ENCODE measurements at regions not wholly inside any gene's neighbourhood (a gene's known extent, or its start where the extent isn't known, plus 50 kb on each side); places are given as distances from the start of the nearest gene placed in this dataset.
"Not testable (repeated sequence)": the region's sequence is repeated elsewhere in the genome, so short reads cannot be mapped to it uniquely, and the experiment has no call there.

DNA sequence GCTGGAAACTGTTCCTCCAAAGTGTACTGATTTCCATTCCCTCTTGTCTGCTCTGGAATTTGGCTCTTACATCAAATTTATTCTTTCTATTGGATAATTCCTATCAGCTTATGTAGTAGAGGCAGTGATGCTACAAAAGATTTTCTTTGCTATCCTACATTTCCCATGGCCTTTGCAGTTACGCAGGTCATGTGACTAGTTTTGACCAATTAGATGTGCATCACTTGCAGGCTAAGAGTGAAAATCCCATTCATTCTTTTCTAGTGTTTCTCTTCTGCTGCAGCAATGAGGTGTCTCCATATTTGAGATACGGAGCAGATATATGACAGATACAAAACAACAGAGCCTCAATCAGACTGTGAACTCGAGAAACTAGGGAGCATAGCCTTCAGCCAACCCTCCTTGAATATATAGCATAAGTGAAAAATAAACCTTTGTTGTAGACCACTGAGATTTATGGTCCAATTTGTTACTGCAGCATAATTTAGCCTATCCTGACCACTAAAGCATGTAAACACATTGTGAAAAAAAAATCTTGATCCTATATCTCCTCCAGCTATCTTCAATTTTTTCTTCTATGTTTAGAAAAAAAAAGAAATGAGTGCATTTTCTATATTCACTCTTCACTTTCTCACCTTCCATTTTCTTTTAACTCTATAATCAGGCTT is 102.0 kb downstream of the HNMT start:
- no peak for DNase-seq (ENCODE audit: extremely low spot score)
- CTCF ChIA-PET, result no interaction called here

DNA sequence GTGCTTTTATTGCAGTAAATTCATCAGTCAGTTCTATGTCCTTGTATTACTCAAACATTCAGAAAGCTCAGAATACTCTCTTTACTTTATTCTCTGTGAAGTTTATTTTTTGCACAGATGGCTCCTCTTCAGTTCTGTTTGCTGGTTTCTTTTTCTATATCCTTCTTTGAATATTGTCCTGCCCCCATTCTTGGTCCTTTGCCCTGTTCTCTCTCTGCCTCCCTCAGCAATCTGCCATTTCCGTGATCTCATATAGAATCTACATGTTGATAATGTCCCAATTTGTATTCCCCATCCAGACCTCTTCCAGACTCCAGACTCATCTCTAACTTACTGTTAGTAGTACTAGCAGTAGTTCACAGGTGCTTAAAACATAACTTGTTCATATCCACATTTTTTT is 102.6 kb downstream of the HNMT start:
- DNase-seq (ENCODE audit: extremely low spot score), result no peak
- CTCF ChIA-PET, result no interaction called here
- TF ChIP-seq FOXK2 (IDR thresholded peaks at IDR 0.05) (no peak), HDGF (IDR thresholded peaks at IDR 0.05; ENCODE audit: borderline replicate concordance) (no peak), ARNT (IDR thresholded peaks at IDR 0.05) (no peak), FOXA1 (IDR thresholded peaks at IDR 0.05) (no peak), FOXM1 (IDR thresholded peaks at IDR 0.05; ENCODE audit: borderline replicate concordance) (no peak), BHLHE40 (IDR thresholded peaks at IDR 0.05; ENCODE audit: borderline replicate concordance) (no peak)
- POLR2A ChIA-PET, result no interaction called here

More for the DNA sequence above, 102.0 kb downstream of the HNMT start:
- TF ChIP-seq ZNF384 (IDR thresholded peaks at IDR 0.05) (no peak), SUZ12 (IDR thresholded peaks at IDR 0.05) (no peak), L3MBTL2 (conservative IDR thresholded peaks at IDR 0.05) (no peak), FOXA1 (IDR thresholded peaks at IDR 0.05) (no peak), ELF4 (IDR thresholded peaks at IDR 0.05) (no peak), LEF1 (IDR thresholded peaks at IDR 0.05; ENCODE audit: borderline replicate concordance) (no peak), HDGF (IDR thresholded peaks at IDR 0.05; ENCODE audit: borderline replicate concordance) (no peak), FOXK2 (IDR thresholded peaks at IDR 0.05) (no peak), TARDBP (IDR thresholded peaks at IDR 0.05) (no peak), BHLHE40 (IDR thresholded peaks at IDR 0.05; ENCODE audit: borderline replicate concordance) (no peak), ARNT (IDR thresholded peaks at IDR 0.05) (no peak), NFRKB (IDR thresholded peaks at IDR 0.05) (no peak), CTBP1 (IDR thresholded peaks at IDR 0.05; ENCODE audit: borderline replicate concordance) (no peak), SP1 (IDR thresholded peaks at IDR 0.05) (no peak), FOXM1 (IDR thresholded peaks at IDR 0.05; ENCODE audit: borderline replicate concordance) (no peak)
- TF ChIP-seq, protein P1, sequence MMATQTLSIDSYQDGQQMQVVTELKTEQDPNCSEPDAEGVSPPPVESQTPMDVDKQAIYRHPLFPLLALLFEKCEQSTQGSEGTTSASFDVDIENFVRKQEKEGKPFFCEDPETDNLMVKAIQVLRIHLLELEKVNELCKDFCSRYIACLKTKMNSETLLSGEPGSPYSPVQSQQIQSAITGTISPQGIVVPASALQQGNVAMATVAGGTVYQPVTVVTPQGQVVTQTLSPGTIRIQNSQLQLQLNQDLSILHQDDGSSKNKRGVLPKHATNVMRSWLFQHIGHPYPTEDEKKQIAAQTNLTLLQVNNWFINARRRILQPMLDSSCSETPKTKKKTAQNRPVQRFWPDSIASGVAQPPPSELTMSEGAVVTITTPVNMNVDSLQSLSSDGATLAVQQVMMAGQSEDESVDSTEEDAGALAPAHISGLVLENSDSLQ (IDR thresholded peaks at IDR 0.05), result no peak
- POLR2A ChIA-PET, result no interaction called here

DNA sequence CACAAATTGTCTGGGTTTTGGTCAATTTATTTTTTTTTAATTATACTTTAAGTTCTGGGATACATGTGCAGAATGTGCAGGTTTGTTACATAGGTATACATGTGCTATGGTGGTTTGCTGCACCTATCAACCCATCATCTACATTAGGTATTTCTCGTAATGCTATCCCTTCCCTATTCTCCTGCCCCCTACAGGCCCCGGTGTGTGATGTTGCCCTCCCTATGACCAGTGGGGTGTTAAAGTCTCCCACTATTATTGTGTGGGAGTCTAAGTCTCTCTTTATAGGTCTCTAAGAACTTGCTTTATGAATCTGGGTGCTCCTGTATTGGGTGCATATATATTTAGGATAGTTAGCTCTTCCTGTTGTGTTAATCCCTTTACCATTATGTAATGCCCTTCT is 104.4 kb downstream of the HNMT start:
- CTCF ChIA-PET; DNase-seq (ENCODE audit: extremely low spot score); POLR2A ChIA-PET: not testable (repeated sequence)

DNA sequence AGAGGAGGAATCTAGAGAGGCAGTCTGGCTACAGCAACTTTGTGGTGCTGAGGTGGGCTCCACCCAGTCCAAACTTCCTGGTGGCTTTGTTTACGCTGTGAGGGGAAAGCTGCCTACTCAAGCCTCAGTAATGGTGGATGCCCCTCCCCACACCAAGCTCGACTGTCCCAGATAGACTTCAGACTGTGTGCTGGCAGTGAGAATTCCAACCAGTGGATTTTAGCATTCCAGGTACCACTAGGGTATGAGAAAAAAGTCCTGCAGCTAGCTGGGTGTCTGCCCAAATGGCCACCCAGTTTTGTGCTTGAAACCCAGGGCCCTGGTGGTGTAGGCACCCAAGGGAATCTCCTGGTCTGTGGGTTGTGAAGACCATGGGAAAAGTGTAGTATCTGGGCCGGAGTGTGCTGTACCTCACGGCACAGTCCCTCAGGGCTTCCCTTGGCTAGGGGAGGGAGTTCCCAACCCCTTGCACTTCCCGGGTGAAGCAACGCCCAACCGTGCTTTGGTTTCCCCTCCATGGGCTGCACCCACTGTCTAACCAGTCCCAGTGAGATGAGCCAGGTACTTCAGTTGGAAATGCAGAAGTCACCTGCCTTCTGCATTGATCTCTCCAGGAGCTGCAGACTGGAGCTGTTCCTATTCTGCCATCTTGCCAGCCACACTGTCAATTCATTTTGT is 106.9 kb downstream of the HNMT start:
- CTCF ChIA-PET; POLR2A ChIA-PET; DNase-seq (ENCODE audit: extremely low spot score): not testable (repeated sequence)

GRCh38 chr2:138071720-138072719 is 107.7 kb downstream of the HNMT start:
- TF ChIP-seq NFRKB (IDR thresholded peaks at IDR 0.05), result no peak
- TF ChIP-seq FOXM1 (IDR thresholded peaks at IDR 0.05; ENCODE audit: borderline replicate concordance), result no peak
- TF ChIP-seq TARDBP (IDR thresholded peaks at IDR 0.05), result no peak
- no peak for TF ChIP-seq ELF4 (IDR thresholded peaks at IDR 0.05)
- TF ChIP-seq ZNF384 (IDR thresholded peaks at IDR 0.05), result no peak
- TF ChIP-seq SUZ12 (IDR thresholded peaks at IDR 0.05), result no peak
- TF ChIP-seq LEF1 (IDR thresholded peaks at IDR 0.05; ENCODE audit: borderline replicate concordance), result no peak
- TF ChIP-seq FOXA1 (IDR thresholded peaks at IDR 0.05), result no peak
- TF ChIP-seq SP1 (IDR thresholded peaks at IDR 0.05), result no peak
- no peak for TF ChIP-seq FOXK2 (IDR thresholded peaks at IDR 0.05)
- no peak for TF ChIP-seq L3MBTL2 (conservative IDR thresholded peaks at IDR 0.05)
- no peak for TF ChIP-seq HDGF (IDR thresholded peaks at IDR 0.05; ENCODE audit: borderline replicate concordance)
- TF ChIP-seq, protein P1 (IDR thresholded peaks at IDR 0.05), result no peak
- TF ChIP-seq CTBP1 (IDR thresholded peaks at IDR 0.05; ENCODE audit: borderline replicate concordance), result no peak
- TF ChIP-seq BHLHE40 (IDR thresholded peaks at IDR 0.05; ENCODE audit: borderline replicate concordance), result no peak
- TF ChIP-seq ARNT (IDR thresholded peaks at IDR 0.05), result no peak
- ChIA-PET POLR2A (interaction anchor here (0.7 kb wide), 1 partner anchor 36 kb away, joined by 3 read pairs; no protein-coding TSS in a partner anchor), CTCF (no interaction called here)
- no peak for DNase-seq (ENCODE audit: extremely low spot score)

GRCh38 chr2:138078153-138078552 is 113.9 kb downstream of the HNMT start:
- no peak for DNase-seq (ENCODE audit: extremely low spot score)
- TF ChIP-seq SP1 (IDR thresholded peaks at IDR 0.05), result no peak
- TF ChIP-seq ELF4 (IDR thresholded peaks at IDR 0.05), result no peak
- no peak for TF ChIP-seq LEF1 (IDR thresholded peaks at IDR 0.05; ENCODE audit: borderline replicate concordance)
- POLR2A ChIA-PET, result no interaction called here
- CTCF ChIA-PET, result no interaction called here

DNA sequence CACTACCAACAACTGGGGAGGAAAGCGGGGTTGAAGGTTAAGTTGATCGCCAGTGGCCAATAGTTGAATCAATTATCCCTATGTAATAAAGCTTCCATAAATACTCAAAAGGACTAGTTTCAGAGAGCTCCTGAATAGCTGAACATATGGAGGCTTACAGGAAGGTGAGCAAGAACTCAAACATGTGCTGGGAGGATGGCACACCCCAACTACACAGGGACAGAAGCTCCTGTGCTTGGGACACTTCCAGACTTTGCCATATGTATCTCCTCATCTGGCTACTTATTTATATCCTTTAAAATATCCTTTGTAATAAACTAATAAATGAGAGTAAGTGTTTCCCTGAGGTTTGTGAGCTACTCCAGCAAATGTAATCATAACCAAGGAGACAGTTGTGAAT is 115.7 kb downstream of the HNMT start:
- CTCF ChIA-PET, result no interaction called here
- no peak for TF ChIP-seq TARDBP (IDR thresholded peaks at IDR 0.05)
- TF ChIP-seq SUZ12 (IDR thresholded peaks at IDR 0.05), result no peak
- no peak for TF ChIP-seq FOXM1 (IDR thresholded peaks at IDR 0.05; ENCODE audit: borderline replicate concordance)
- no peak for TF ChIP-seq CTBP1 (IDR thresholded peaks at IDR 0.05; ENCODE audit: borderline replicate concordance)
- TF ChIP-seq LEF1 (IDR thresholded peaks at IDR 0.05; ENCODE audit: borderline replicate concordance), result no peak
- POLR2A ChIA-PET, result no interaction called here
- DNase-seq (ENCODE audit: extremely low spot score), result no peak
